H1 (cell line): ENCODE measurements at regions not wholly inside any gene's neighbourhood (a gene's known extent, or its start where the extent isn't known, plus 50 kb on each side); places are given as distances from the start of the nearest gene placed in this dataset.

ENCODE experiments used
- ASH2L ChIP-seq: fragments of 200-600, 300-600 bp; sonication (generic); IDR thresholded peaks from one replicate; pipeline ENCODE4 v1.7.1; 2017; ENCODE audit warnings: low read length

- TF ChIP-seq ASH2L = no peak
These were observed 57.4 kb upstream of the NKD1 start (continued) for GRCh38 chr16:50490828-50491227.
